Tibial nerve (tissue), 4 donors: ENCODE measurements at regions not wholly inside any gene's neighbourhood (a gene's known extent, or its start where the extent isn't known, plus 50 kb on each side); places are given as distances from the start of the nearest gene placed in this dataset.

ENCODE experiments used
- DNase-seq, 2 donors: peaks; one replicate each; pipeline ENCODE4 v3.0.0-alpha.2; 2019; ENCODE audit warnings: low spot score in 2 of 2
- H3K27ac ChIP-seq, 4 donors: fragments of 200-600 bp; sonication (generic) in 3 of 4; one replicate each; pipeline ENCODE4 v1.5.1; 2017 to 2019; ENCODE audit warnings: mild to moderate bottlenecking in 1 of 4
- H3K27me3 ChIP-seq, 2 donors: fragments of 200-600 bp; sonication (generic) in 1 of 2; one replicate each; pipeline versions ENCODE4 v1.5.1 to v1.6.0; 2017 to 2019
- H3K36me3 ChIP-seq, 3 donors: fragments of 200-600 bp; sonication (generic); one replicate each; pipeline ENCODE4 v1.5.1; 2018 to 2019
- H3K4me1 ChIP-seq, 4 donors: fragments of 200-600 bp; sonication (generic) in 3 of 4; one replicate each; pipeline ENCODE4 v1.5.1; 2017 to 2019
- H3K4me3 ChIP-seq, 4 donors: fragments of 200-600 bp; sonication (generic) in 3 of 4; one replicate each; pipeline ENCODE4 v1.5.1; 2017 to 2019; ENCODE audit warnings: mild to moderate bottlenecking in 1 of 4, moderate library complexity in 1 of 4
- H3K9me3 ChIP-seq, 4 donors: fragments of 200-600 bp; sonication (generic) in 3 of 4; one replicate each; pipeline ENCODE4 v1.5.1; 2017 to 2019
- CTCF ChIP-seq, 5 experiments: fragments of 200-600 bp in 3 of 5; fragments of 450-650 bp in 2 of 5; sonication (generic) in 3 of 5; IDR thresholded peaks; one replicate each; pipeline ENCODE4 v1.5.1; 2016 to 2019; ENCODE audit warnings: antibody characterized with exemption in 5 of 5, mild to moderate bottlenecking in 3 of 5, moderate library complexity in 2 of 5
- EP300 ChIP-seq, 2 donors: sonication (generic); formaldehyde crosslinking; IDR thresholded peaks; one replicate each; pipeline ENCODE4 v1.6.1; 2017; ENCODE audit warnings: antibody characterized with exemption in 2 of 2, mild to moderate bottlenecking in 1 of 2
- POLR2A ChIP-seq, 2 donors: fragments of 450-650 bp; IDR thresholded peaks; one replicate each; pipeline ENCODE4 v1.6.1; 2017; ENCODE audit warnings: antibody characterized with exemption in 2 of 2, mild to moderate bottlenecking in 2 of 2, moderate library complexity in 2 of 2
- WGBS, 2 donors: methylation state at CpG; one replicate each; pipeline ENCODE4 v1.1.5; 2018; 5-methylcytosine and 5-hydroxymethylcytosine counted together

- no peak for DNase-seq
- Histone ChIP-seq H3K27ac (no peak overlapping the region), H3K27me3 (no peaks in the 10 kb centered on the region), H3K4me3 (no peak overlapping the region), H3K4me1 (no peaks in the 10 kb centered on the region), H3K9me3 (no peaks in the 10 kb centered on the region), H3K36me3 (no peaks in the 10 kb centered on the region)
- 8 to 28% methylated on average over 1 of the region's 1 CpG for WGBS, 2 donors
- no peak for TF ChIP-seq POLR2A (IDR thresholded peaks at IDR 0.05)
- TF ChIP-seq CTCF (IDR thresholded peaks at IDR 0.05) = no peak
- no peak for TF ChIP-seq EP300 (IDR thresholded peaks at IDR 0.05)
Measured at GRCh38 chr3:165254812-165255211, 58.6 kb upstream of the SLITRK3 start.
